Activated CD4-positive, alpha-beta T cell treated with anti-CD3 and anti-CD28 coated beads, Interleukin-2, amount 10 ng/mL, durations not matched to agents 24 days and 14 days (primary cell): ENCODE measurements at regions not wholly inside any gene's neighbourhood (a gene's known extent, or its start where the extent isn't known, plus 50 kb on each side); places are given as distances from the start of the nearest gene placed in this dataset.
"Not testable (repeated sequence)": the region's sequence is repeated elsewhere in the genome, so short reads cannot be mapped to it uniquely, and the experiment has no call there.

Experiments
- DNase-seq: peaks from one replicate; pipeline ENCODE4 v3.0.0; 2022
- H3K27ac Mint-ChIP-seq: one replicate; pipeline ENCODE4 v1.8.0; 2022; ENCODE audit warnings: mild to moderate bottlenecking, mixed read lengths
- H3K27me3 Mint-ChIP-seq: one replicate; pipeline ENCODE4 v1.8.0; 2022; ENCODE audit warnings: mixed read lengths
- H3K36me3 Mint-ChIP-seq: one replicate; pipeline ENCODE4 v1.8.0; 2022; ENCODE audit warnings: low read depth, mild to moderate bottlenecking, mixed read lengths
- H3K4me1 Mint-ChIP-seq: one replicate; pipeline ENCODE4 v1.8.0; 2021; ENCODE audit warnings: mixed read lengths
- H3K4me3 Mint-ChIP-seq: one replicate; pipeline ENCODE4 v1.8.0; 2022; ENCODE audit warnings: mild to moderate bottlenecking, moderate library complexity, mixed read lengths
- H3K9me3 Mint-ChIP-seq: one replicate; pipeline ENCODE4 v1.8.0; 2021; ENCODE audit warnings: mixed read lengths
- intact Hi-C: fragments of 100-400 bp; cut with micrococcal nuclease; formaldehyde crosslinking; loops from one replicate; pipeline ENCODE4 v1.15.1; 2023

DNA sequence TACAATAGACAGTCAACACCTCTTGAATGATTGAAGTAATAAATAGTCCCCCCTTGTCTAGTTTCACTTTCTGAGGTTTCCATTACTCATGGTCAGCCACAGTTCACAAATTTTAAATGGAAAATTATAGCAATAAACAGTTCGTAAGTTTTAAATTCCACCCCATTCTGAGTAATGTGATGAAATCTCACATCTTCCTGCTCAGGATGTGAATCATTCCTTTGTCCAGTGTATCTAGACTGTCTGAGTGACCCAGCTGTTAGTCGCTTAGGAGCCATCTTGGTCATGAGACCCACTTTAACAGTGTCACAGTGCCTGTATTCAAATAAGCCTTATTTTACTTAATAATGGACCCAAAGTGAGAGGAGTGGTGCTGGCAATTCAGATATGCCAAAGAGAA, 311.6 kb upstream of the PRR16 start:
- intact Hi-C loops, result no loop called here
- no peaks in the 10 kb centered on the region for H3K36me3 Mint-ChIP-seq
- DNase-seq, result no peak
- no peak overlapping the region for H3K4me3 Mint-ChIP-seq
- no peak overlapping the region for H3K27ac Mint-ChIP-seq
- no peaks in the 10 kb centered on the region for H3K9me3 Mint-ChIP-seq
- H3K27me3 Mint-ChIP-seq, result no peaks in the 10 kb centered on the region
- H3K4me1 Mint-ChIP-seq, result no peaks in the 10 kb centered on the region

DNA sequence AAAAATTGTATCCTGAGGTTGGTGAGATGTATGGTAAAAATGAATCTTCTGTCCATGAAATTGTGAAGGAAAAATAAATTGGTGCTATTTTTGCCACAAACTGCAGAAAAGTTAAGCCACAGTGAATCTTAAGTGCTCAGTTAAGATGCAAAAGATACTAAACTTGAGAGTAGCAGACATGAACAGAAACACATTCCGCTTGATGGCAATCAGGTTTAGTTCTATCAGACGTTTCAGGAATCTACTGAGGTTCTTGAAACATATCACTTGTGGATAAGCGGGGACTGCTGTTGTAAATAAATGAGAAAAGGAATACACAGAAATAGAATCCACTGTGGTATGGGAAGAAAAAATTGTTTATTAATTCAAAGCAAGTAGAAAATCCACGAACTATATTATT, 311.2 kb upstream of the PRR16 start:
- no peaks in the 10 kb centered on the region for H3K27me3 Mint-ChIP-seq
- DNase-seq, result no peak
- H3K4me1 Mint-ChIP-seq, result no peaks in the 10 kb centered on the region
- H3K27ac Mint-ChIP-seq, result no peak overlapping the region
- no peaks in the 10 kb centered on the region for H3K36me3 Mint-ChIP-seq
- no peak overlapping the region for H3K4me3 Mint-ChIP-seq
- H3K9me3 Mint-ChIP-seq, result no peaks in the 10 kb centered on the region
- intact Hi-C loops, result no loop called here

DNA sequence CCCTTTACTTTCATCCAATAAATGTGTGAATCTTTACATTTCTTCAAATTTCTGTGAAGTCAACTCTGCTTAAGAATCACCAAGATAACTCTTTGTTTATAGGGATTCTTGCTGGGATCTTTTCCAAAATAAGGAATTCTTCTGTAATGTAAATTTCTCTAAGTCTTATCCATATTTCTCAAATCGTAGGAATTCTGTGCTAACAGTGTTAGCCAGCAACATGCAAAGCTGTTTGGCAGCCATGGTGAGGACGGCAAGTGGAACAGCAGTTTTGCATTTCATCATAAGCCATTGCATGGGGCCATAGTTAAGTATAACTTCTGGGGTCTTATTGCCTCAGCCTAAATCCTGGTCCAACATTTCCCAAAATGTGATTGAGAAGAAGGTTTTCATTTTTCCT, 310.5 kb upstream of the PRR16 start:
- no peak overlapping the region for H3K27ac Mint-ChIP-seq
- H3K4me1 Mint-ChIP-seq, result no peaks in the 10 kb centered on the region
- H3K36me3 Mint-ChIP-seq, result no peaks in the 10 kb centered on the region
- no peak for DNase-seq
- H3K4me3 Mint-ChIP-seq, result no peak overlapping the region
- H3K9me3 Mint-ChIP-seq, result no peaks in the 10 kb centered on the region
- H3K27me3 Mint-ChIP-seq, result no peaks in the 10 kb centered on the region
- intact Hi-C loops, result no loop called here

DNA sequence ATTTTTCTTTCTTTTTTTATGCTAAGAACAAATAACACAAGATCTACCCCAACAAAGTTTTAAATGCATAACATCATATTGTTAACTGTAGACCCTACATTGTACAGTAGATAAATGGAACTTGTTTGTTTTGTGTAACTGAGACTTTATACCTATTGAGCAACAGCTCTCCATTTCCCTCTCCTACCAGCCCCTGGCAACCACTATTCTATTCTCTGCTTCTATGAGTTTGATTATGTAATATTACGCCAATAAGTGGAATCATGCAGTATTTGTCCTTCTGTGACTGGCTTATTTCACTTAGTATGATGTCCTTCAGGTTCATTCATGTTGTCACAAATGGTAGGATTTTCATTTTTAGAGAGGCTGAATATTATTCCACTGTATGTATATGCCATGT, 308.2 kb upstream of the PRR16 start:
- H3K36me3 Mint-ChIP-seq, result no peaks in the 10 kb centered on the region
- H3K4me1 Mint-ChIP-seq, result no peaks in the 10 kb centered on the region
- H3K4me3 Mint-ChIP-seq, result no peak overlapping the region
- H3K27me3 Mint-ChIP-seq, result no peaks in the 10 kb centered on the region
- no peak for DNase-seq
- H3K9me3 Mint-ChIP-seq, result no peaks in the 10 kb centered on the region
- intact Hi-C loops, result no loop called here
- H3K27ac Mint-ChIP-seq, result no peak overlapping the region

DNA sequence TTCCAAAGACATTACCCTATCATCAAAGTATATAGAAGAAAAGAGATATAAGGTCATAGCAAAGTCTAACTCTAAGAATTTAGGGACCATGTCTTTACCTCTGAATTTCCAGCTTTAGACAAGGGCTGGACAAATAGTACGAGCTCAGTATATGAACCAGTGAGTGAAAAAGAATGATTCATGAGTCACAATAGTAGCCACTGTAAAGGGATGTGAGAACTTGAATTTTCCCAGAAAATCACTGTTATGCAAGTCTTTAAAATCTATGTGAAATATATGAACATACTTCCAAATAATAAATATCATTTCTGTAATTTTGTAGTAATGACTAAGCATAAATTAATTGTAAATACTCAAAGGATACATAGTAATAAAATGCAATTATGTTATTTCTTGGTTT, 305.9 kb upstream of the PRR16 start:
- Mint-ChIP-seq H3K27me3 (no peaks in the 10 kb centered on the region), H3K4me3 (no peak overlapping the region), H3K27ac (no peak overlapping the region)

DNA sequence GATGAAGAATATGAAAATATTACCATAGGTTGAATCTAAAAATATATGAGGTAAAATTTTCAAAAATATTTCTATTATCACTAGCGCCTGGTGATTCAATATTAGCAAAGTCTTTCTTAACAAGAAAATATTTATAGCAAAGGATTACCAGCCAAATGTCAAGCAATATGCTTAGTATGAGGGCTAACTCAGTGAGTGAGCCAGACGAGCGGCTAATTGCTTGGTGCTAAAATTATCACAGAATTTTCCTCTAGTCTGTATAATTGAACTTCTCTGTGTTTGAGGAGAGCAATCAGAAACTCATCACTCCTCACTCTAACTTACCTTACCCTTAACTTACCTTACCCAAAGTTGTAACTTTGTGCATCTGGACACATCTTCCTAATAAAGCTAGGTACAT, 304.9 kb upstream of the PRR16 start:
- Mint-ChIP-seq H3K4me3 (no peak overlapping the region), H3K9me3 (no peaks in the 10 kb centered on the region), H3K27ac (no peak overlapping the region), H3K27me3 (no peaks in the 10 kb centered on the region), H3K36me3 (no peaks in the 10 kb centered on the region), H3K4me1 (no peaks in the 10 kb centered on the region)
- intact Hi-C loops, result no loop called here
- DNase-seq, result no peak

More for the DNA sequence above, 305.9 kb upstream of the PRR16 start:
- no peaks in the 10 kb centered on the region for H3K4me1 Mint-ChIP-seq
- intact Hi-C loops, result no loop called here
- no peak for DNase-seq
- no peaks in the 10 kb centered on the region for H3K36me3 Mint-ChIP-seq
- H3K9me3 Mint-ChIP-seq, result no peaks in the 10 kb centered on the region

DNA sequence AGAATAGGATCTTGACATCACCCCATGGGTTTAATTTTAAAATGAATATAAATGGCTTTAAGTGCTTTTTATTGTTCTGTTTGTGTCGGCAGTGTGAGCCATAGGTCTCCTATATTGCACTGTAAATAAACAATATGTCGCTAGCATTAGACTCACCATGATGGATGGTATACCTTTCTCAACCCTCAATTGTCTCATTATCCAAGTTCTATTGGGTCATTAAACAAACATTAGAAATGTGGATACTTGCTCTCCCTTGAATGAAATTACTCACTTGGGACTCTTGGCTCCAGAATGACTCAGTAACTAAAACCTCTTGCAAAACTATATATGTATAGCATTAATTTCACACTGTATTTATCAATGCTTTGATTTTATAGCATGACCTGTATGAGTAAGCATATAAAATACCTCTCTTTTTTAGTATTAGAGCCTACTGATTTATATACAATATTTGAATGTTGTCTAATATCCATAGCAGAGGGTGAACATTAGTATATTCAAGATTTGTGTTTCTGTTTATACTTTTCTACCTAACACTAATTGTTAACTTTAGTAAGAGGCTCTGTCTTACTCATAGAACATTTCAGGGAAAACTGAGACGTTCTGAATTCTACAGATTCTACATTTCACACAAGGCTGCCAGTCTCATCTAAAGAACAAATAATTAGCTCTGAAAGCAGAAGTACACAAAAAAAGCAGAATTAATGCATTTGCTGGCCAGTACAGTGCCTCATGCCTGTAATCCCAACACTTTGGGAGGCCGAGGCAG, 303.8 kb upstream of the PRR16 start:
- Mint-ChIP-seq H3K4me3 (no peak overlapping the region), H3K27ac (no peak overlapping the region), H3K9me3 (no peaks in the 10 kb centered on the region), H3K27me3 (no peaks in the 10 kb centered on the region), H3K36me3 (no peaks in the 10 kb centered on the region), H3K4me1 (no peaks in the 10 kb centered on the region)
- no peak for DNase-seq
- intact Hi-C loops, result no loop called here

DNA sequence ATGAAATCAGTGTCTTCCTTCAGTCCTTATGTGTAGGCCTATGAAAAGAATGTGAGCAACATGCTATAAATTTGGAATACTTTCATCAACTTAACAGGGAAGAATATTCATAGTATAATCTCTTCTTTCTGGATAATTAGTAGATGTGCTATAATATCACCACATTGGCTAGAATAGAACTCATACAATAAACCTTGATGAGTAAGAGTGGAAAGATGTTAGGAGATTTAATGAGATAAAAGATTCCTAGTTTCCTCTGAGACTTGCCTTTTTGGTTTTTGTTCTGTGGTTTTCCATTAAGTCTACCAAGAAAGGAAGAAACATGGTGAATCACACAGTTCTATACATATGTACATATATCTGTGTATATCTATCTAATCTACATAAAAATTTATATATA, 301.8 kb upstream of the PRR16 start:
- Mint-ChIP-seq H3K9me3 (no peaks in the 10 kb centered on the region), H3K36me3 (no peaks in the 10 kb centered on the region), H3K27ac (no peak overlapping the region), H3K4me3 (no peak overlapping the region), H3K27me3 (no peaks in the 10 kb centered on the region), H3K4me1 (no peaks in the 10 kb centered on the region)
- no peak for DNase-seq
- intact Hi-C loops, result no loop called here

DNA sequence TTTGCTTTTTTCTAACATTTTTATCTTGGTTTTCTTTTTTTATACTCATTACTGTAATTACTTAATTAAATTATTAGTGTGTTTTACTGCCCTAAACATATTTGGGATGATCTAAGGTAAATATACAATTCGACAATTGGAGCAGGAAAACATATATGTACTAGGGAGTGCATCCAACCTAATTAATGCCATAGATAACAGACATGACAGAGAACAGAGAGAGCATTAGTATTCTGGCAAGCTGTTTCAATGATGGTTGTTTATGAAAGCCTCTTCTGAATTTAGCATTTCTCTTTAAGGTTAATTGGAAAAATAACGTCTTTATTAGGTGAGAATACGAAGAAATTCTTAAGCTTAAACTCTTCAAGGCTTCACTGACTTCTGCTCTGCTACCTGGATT, 300.1 kb upstream of the PRR16 start:
- Mint-ChIP-seq H3K27me3 (no peaks in the 10 kb centered on the region), H3K9me3 (no peaks in the 10 kb centered on the region), H3K4me3 (no peak overlapping the region), H3K27ac (no peak overlapping the region), H3K36me3 (no peaks in the 10 kb centered on the region), H3K4me1 (no peaks in the 10 kb centered on the region)
- intact Hi-C loops, result no loop called here
- no peak for DNase-seq

DNA sequence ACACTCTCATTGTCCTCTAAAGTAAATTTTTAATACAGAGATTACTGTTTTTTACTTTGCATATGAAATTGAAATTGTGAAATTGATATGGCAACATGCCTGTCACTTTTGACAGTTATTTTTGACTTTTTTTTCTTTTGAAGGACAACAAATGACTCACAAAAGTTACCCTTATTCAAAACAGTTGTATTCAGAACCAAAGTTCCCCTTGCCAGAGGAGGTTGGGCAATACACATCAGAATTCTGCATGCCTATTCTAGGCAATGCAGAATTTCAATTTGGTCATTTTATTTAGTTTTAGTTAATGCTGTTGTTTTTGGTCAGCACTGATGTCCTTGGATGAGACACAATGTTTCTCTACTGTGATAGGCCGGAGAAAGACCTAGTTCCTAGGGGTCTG, 299.1 kb upstream of the PRR16 start:
- Mint-ChIP-seq H3K27ac (no peak overlapping the region), H3K4me1 (no peaks in the 10 kb centered on the region), H3K36me3 (no peaks in the 10 kb centered on the region), H3K4me3 (no peak overlapping the region), H3K9me3 (no peaks in the 10 kb centered on the region), H3K27me3 (no peaks in the 10 kb centered on the region)
- DNase-seq, result no peak
- intact Hi-C loops, result no loop called here

DNA sequence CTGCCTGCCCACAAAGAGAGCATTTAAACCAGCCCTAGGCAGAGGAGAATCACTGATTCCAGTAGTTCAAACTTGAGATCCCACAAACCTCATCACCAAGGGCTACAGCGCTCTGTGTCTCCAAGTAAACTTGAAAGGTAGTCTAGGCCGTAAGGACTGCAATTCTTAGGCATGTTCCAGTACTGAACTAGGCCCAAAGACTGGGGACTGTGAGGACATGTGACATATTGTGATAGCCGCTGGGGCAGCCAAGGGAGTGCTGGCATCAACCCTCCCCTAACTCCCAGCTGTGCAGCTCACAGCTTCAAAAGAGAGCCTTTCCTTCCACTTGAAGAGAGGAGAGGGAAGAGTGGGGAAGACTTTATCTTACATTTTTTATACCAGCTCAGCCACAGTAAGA, 291.0 kb upstream of the PRR16 start:
- Mint-ChIP-seq H3K36me3 (no peaks in the 10 kb centered on the region), H3K27ac (no peak overlapping the region), H3K27me3 (no peaks in the 10 kb centered on the region), H3K4me1 (no peaks in the 10 kb centered on the region), H3K4me3 (no peak overlapping the region), H3K9me3 (no peaks in the 10 kb centered on the region)
- intact Hi-C loops, result no loop called here
- no peak for DNase-seq

DNA sequence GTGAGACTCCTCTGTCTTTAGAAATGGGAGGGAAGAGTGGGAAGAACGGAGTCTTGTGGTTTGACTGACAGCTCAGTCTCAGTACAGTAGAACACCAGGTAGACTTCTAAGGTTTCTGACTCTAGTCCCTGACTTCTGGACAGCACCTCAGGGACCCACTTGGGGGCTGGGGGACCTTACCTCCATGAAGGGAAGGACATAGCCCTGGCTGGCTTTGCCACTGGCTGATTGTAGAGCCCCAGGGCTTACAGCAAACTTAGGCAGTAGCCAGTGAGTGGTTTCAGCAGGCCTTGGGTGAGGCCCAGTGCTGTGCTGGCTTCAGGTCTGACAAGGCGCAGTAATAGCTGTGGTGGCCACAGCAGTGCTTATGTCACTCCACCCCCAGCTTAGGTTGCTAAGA, 290.0 kb upstream of the PRR16 start:
- H3K27ac Mint-ChIP-seq, result no peak overlapping the region
- no peaks in the 10 kb centered on the region for H3K9me3 Mint-ChIP-seq
- intact Hi-C loops, result no loop called here
- no peak overlapping the region for H3K4me3 Mint-ChIP-seq
- no peaks in the 10 kb centered on the region for H3K36me3 Mint-ChIP-seq
- H3K27me3 Mint-ChIP-seq, result no peaks in the 10 kb centered on the region
- H3K4me1 Mint-ChIP-seq, result no peaks in the 10 kb centered on the region
- no peak for DNase-seq

DNA sequence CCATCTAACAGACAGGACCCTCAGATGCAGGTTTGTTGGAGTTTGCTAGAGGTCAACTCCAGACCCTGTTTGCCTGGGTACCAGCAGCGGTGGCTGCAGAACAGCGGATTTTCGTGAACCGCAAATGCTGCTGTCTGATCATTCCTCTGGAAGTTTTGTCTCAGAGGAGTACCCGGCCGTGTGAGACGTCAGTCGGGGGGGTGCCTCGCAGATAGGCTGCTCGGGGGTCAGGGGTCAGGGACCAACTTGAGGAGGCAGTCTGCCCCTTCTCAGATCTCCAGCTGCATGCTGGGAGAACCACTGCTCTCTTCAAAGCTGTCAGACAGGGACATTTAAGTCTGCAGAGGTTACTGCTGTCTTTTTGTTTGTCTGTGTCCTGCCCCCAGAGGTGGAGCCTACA, 282.9 kb upstream of the PRR16 start:
- H3K36me3 Mint-ChIP-seq, H3K9me3 Mint-ChIP-seq, DNase-seq, intact Hi-C loops, H3K27me3 Mint-ChIP-seq, H3K27ac Mint-ChIP-seq, H3K4me1 Mint-ChIP-seq, H3K4me3 Mint-ChIP-seq: not testable (repeated sequence)

DNA sequence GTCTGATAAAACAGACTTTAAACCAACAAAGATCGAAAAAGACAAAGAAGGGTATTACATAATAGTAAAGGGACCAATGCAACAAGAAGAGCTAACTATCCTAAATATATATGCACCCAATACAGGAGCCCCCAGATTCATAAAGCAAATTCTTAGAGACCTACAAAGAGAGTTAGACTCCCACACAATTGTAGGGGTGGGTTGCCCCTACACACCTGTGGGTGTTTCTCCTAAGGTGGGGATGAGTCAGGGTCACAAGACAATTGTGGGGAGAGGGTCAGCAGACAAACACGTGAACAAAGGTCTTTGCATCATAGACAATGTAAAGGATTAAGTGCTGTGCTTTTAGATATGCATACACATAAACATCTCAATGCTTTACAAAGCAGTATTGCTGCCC, 269.4 kb upstream of the PRR16 start:
- H3K27ac Mint-ChIP-seq, H3K4me3 Mint-ChIP-seq, H3K36me3 Mint-ChIP-seq, DNase-seq, H3K4me1 Mint-ChIP-seq, H3K9me3 Mint-ChIP-seq, intact Hi-C loops, H3K27me3 Mint-ChIP-seq: not testable (repeated sequence)

DNA sequence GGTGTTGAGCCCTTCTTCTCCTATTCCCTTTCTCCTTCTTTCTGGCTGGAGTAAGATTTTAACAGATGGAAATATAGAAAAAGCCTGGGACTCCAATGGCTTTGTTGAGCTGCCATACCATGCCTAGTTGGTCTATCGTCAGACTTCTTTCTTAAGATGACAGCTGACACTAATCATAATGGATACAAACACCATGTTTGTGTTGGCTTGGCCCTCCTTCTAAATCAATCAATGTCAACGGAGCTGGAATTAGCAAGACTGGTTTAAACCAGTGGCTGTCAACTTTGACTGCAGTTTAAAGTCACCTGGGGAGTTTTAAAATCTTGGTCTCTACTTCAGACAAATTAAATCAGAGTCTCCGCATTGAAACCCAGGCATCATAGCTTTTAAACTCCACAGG, 264.5 kb upstream of the PRR16 start:
- Mint-ChIP-seq H3K4me1 (no peaks in the 10 kb centered on the region), H3K27me3 (no peaks in the 10 kb centered on the region), H3K27ac (no peak overlapping the region), H3K4me3 (no peak overlapping the region), H3K9me3 (no peaks in the 10 kb centered on the region), H3K36me3 (no peaks in the 10 kb centered on the region)
- DNase-seq, result no peak
- intact Hi-C loops, result no loop called here
